Esophagus muscularis mucosa (tissue), 4 donors: ENCODE measurements at regions not wholly inside any gene's neighbourhood (a gene's known extent, or its start where the extent isn't known, plus 50 kb on each side); places are given as distances from the start of the nearest gene placed in this dataset.

Source experiments
- DNase-seq: peaks from one replicate; pipeline ENCODE4 v3.0.0-alpha.2; 2017; ENCODE audit errors: extremely low spot score
- H3K27ac ChIP-seq, 4 donors: fragments of 200-600 bp; sonication (generic); replicated peaks in 1 of 4; 1 replicate in 3 of 4; 2 replicates in 1 of 4; pipeline ENCODE4 v1.5.1; 2016 to 2019; ENCODE audit warnings: mild to moderate bottlenecking in 1 of 4
- H3K27me3 ChIP-seq, 4 donors: fragments of 200-600 bp; sonication (generic); one replicate each; pipeline versions ENCODE4 v1.5.1 to v1.6.0; 2016 to 2019
- H3K36me3 ChIP-seq, 4 donors: fragments of 200-600 bp; sonication (generic); one replicate each; pipeline ENCODE4 v1.5.1; 2016 to 2019
- H3K4me1 ChIP-seq, 4 donors: fragments of 200-600 bp; sonication (generic); one replicate each; pipeline ENCODE4 v1.5.1; 2016 to 2019
- H3K4me3 ChIP-seq, 4 donors: fragments of 200-600 bp; sonication (generic); 1 replicate in 2 of 4; 2 replicates in 2 of 4; pipeline ENCODE4 v1.5.1; 2016 to 2019; ENCODE audit warnings: mild to moderate bottlenecking in 4 of 4, moderate library complexity in 1 of 4
- H3K9me3 ChIP-seq, 4 donors: fragments of 200-600 bp; sonication (generic); 1 replicate in 3 of 4; 2 replicates in 1 of 4; pipeline ENCODE4 v1.5.1; 2016 to 2019
- EP300 ChIP-seq: sonication (generic); formaldehyde crosslinking; IDR thresholded peaks from one replicate; pipeline ENCODE4 v1.6.1; 2017; ENCODE audit warnings: antibody characterized with exemption
- POLR2A ChIP-seq: fragments of 450-650 bp; IDR thresholded peaks from one replicate; pipeline ENCODE4 v1.6.1; 2017; ENCODE audit warnings: antibody characterized with exemption, moderate library complexity, mild to moderate bottlenecking, low read depth
- POLR2AphosphoS5 ChIP-seq, 2 donors: sonication (generic); formaldehyde crosslinking; IDR thresholded peaks; one replicate each; pipeline ENCODE4 v1.6.1; 2017; ENCODE audit warnings: antibody characterized with exemption in 2 of 2
- WGBS: methylation state at CpG from one replicate; pipeline ENCODE4 v1.1.5; 2018; 5-methylcytosine and 5-hydroxymethylcytosine counted together
- intact Hi-C: fragments of 100-400 bp; cut with DNase I; formaldehyde crosslinking; loops from one replicate; pipeline ENCODE4 v1.15.1; 2023
- TF ChIP-seq, protein P1 (sequence below), 3 experiments: fragments of 200-600 bp in 2 of 3; fragments of 450-650 bp in 1 of 3; sonication (generic) in 2 of 3; IDR thresholded peaks; one replicate each; pipeline ENCODE4 v1.5.1; 2017 to 2019; ENCODE audit warnings: antibody characterized with exemption in 3 of 3, mild to moderate bottlenecking in 2 of 3, moderate library complexity in 1 of 3

DNA sequence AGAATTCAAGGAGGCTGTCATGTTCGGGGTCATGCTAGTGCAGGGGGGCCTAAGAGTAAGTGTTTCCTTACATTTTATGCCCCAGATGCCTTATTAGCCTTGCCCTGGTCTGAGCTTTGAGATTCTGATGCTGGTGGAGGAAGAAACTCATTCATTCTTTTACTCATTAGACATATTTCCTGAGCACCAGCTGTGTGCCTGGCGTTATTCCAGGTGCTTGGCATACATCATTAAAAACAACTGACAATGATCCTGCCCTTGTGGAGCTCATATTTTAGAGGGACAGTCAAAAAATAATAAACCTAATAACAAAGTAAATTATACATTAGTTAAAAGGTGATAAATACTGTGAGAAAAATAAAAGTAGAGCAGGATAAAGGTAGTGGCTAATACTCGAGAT lies 138.9 kb upstream of the SGCD start:
- Histone ChIP-seq H3K9me3 (no peaks in the 10 kb centered on the region), H3K36me3 (no peaks in the 10 kb centered on the region), H3K4me1 (no peaks in the 10 kb centered on the region), H3K27ac (no peak overlapping the region), H3K27me3 (no peaks in the 10 kb centered on the region), H3K4me3 (no peak overlapping the region)
- TF ChIP-seq POLR2AphosphoS5 (IDR thresholded peaks at IDR 0.05), result no peak
- no peak for TF ChIP-seq EP300
- TF ChIP-seq POLR2A, result no peak
- TF ChIP-seq, protein P1, sequence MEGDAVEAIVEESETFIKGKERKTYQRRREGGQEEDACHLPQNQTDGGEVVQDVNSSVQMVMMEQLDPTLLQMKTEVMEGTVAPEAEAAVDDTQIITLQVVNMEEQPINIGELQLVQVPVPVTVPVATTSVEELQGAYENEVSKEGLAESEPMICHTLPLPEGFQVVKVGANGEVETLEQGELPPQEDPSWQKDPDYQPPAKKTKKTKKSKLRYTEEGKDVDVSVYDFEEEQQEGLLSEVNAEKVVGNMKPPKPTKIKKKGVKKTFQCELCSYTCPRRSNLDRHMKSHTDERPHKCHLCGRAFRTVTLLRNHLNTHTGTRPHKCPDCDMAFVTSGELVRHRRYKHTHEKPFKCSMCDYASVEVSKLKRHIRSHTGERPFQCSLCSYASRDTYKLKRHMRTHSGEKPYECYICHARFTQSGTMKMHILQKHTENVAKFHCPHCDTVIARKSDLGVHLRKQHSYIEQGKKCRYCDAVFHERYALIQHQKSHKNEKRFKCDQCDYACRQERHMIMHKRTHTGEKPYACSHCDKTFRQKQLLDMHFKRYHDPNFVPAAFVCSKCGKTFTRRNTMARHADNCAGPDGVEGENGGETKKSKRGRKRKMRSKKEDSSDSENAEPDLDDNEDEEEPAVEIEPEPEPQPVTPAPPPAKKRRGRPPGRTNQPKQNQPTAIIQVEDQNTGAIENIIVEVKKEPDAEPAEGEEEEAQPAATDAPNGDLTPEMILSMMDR (IDR thresholded peaks at IDR 0.05), result no peak
- DNase-seq, result no peak
- WGBS, result 59% methylated on average over 3 of the region's 3 CpGs
- intact Hi-C loops, result no loop called here

DNA sequence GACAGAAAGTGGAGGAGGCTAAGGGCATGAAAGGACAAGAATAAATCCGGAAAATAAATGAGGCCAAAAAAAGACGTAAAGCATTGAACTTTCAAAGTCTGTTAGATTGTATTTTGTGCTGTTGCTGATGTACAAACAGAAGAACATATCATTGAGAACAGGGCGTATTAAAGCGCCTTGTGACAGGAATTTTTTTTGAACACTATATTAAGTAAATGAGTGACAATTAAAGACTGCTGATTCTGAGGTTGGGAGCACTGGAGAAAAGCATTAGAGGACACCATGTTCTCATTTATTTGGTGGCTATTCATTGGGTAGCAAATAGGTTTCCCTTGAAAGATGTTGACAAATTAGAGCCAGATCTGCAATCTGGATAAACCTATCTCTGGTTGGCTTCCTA lies 137.3 kb upstream of the SGCD start:
- no peak overlapping the region for H3K4me3 ChIP-seq
- H3K27ac ChIP-seq, result no peak overlapping the region
- H3K4me1 ChIP-seq, result no peaks in the 10 kb centered on the region
- 94% methylated on average over 4 of the region's 4 CpGs for WGBS
- no peak for DNase-seq
- no peak for TF ChIP-seq POLR2AphosphoS5 (IDR thresholded peaks at IDR 0.05)
- TF ChIP-seq EP300, result no peak
- no peak for TF ChIP-seq POLR2A
- TF ChIP-seq, protein P1 (IDR thresholded peaks at IDR 0.05), result no peak
- intact Hi-C loops, result no loop called here
- H3K9me3 ChIP-seq, result no peaks in the 10 kb centered on the region
- no peaks in the 10 kb centered on the region for H3K27me3 ChIP-seq
- H3K36me3 ChIP-seq, result no peaks in the 10 kb centered on the region

DNA sequence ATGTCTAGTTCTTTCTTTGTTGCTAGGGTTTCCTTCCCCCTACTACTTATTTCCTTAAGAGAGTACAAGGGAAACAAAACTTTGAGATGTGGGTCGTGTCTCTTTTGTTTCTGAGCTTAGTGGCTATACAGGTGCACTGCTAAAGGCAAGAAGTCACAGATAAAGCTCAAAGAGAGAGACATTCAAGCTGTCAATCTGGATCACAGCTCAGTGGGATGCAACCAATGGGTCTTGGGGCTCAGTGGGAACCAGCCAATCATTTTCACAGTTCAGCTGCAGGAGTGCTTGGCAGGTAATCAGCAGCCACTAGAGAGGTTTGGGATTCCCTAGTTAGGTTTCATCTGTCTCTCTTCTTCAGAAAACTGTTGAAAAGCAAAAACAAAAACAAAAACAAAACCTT lies 135.4 kb upstream of the SGCD start:
- DNase-seq, result no peak
- WGBS, result 74% methylated on average over 1 of the region's 1 CpG

DNA sequence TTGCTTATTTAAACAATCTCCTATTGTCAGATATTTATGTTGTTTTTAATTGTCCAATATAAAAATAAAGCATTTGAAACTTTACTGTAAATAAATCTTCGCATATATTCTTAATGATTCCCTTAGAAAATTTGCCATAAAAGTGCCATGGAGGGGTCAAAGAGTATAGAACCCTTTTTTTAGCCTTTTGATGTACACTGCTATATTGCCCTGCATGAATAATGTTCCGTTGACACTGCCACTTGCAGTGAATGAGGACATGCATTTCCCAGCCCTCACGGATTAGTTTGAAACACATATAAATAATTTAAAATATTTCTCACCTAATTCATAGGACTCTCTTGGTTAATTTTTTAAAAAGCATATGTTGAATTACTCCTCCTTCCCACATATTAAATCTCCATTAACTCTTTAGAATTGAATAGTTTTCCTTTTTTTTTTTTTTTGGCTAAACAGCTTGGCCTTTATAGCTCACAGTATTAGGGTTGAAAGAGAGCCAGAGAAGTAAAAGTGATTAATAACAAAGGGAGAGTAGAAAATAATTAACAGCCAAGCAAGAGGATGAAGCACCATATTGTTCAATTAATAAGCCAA lies 129.8 kb upstream of the SGCD start:
- intact Hi-C loops, result no loop called here
- Histone ChIP-seq H3K4me1 (peaks cover 0 to 8% (median 4%) of the 10 kb centered on the region in 4 donors), H3K27me3 (no peaks in the 10 kb centered on the region), H3K27ac (no peak overlapping the region), H3K4me3 (no peak overlapping the region), H3K36me3 (no peaks in the 10 kb centered on the region), H3K9me3 (no peaks in the 10 kb centered on the region)
- DNase-seq, result no peak
- TF ChIP-seq EP300 (no peak), POLR2A (no peak), POLR2AphosphoS5 (IDR thresholded peaks at IDR 0.05) (no peak)
- TF ChIP-seq, protein P1 (IDR thresholded peaks at IDR 0.05), result no peak
- WGBS, result 77% methylated on average over 3 of the region's 3 CpGs

More for the DNA sequence above, 135.4 kb upstream of the SGCD start:
- Histone ChIP-seq H3K9me3 (no peaks in the 10 kb centered on the region), H3K4me3 (no peak overlapping the region), H3K27me3 (no peaks in the 10 kb centered on the region), H3K27ac (no peak overlapping the region), H3K4me1 (no peaks in the 10 kb centered on the region), H3K36me3 (no peaks in the 10 kb centered on the region)
- no peak for TF ChIP-seq POLR2A
- TF ChIP-seq EP300, result no peak
- TF ChIP-seq, protein P1 (IDR thresholded peaks at IDR 0.05), result no peak
- TF ChIP-seq POLR2AphosphoS5 (IDR thresholded peaks at IDR 0.05), result no peak
- intact Hi-C loops, result no loop called here

DNA sequence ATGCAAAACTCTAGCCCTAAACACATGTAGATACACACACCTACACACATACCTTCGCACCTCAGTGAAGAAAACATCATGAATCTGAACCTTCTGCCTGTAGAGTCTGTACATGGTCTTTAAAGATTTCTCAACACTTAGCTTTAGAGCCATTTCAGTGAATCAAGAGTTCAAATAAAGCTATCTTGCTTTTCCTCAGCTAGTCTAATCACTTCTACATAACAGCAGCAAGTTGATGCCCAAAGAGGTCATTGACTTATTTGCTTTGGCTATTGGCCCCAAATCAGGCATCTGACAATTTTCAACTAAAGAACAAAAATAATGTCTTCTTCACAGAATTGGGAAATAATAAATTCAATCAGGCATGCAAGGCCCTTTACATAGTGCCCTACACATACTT lies 127.9 kb upstream of the SGCD start:
- Histone ChIP-seq H3K27ac (no peak overlapping the region), H3K4me3 (no peak overlapping the region), H3K27me3 (no peaks in the 10 kb centered on the region), H3K4me1 (peaks cover 0 to 8% (median 4%) of the 10 kb centered on the region in 4 donors), H3K9me3 (no peaks in the 10 kb centered on the region), H3K36me3 (no peaks in the 10 kb centered on the region)
- TF ChIP-seq, protein P1 (IDR thresholded peaks at IDR 0.05), result no peak
- no peak for TF ChIP-seq POLR2AphosphoS5 (IDR thresholded peaks at IDR 0.05)
- intact Hi-C loops, result no loop called here
- whole genome bisulfite sequencing, result 78% methylated on average over 1 of the region's 1 CpG
- no peak for DNase-seq
